ENCODE measurements at regions not wholly inside any gene's neighbourhood (a gene's known extent, or its start where the extent isn't known, plus 50 kb on each side); places are given as distances from the start of the nearest gene placed in this dataset.

DNA sequence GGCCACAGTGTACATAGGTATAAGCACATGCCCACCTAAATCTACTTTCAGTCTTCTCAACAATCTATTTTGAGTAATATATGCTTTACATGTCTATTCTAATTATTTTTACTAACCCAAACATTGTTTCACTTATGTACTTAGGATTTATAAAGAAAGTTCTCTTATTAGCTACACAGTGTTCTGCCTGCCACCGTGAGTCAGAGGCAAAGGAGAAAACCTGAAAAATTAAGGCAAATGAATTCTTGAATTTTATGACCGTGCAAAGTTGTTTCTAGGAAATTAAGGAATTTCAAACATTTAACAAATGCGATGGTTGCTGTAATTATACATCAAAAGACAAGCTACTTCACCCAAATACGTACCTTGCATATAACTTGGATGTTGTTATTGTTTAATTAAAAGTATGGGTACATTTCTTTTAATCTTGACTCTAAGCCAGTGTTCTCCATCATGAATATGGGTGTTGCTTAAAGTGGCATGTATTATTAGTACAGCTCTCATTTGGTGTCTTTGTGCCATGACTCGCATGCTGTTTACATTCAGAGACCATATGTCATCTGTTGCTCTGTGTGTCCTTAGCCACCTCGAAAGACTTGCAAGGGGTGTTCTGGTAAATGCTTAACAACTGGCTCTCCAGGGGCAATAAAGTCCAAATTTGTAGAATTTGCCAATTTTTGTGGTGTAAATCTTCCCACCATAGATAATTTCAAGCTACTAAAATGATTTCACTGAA is 154.3 kb upstream of the FN1 start:
- no peak overlapping the region for H3K4me3 ChIP-seq (ENCODE audit: low read length)
- TF ChIP-seq ZNF274 (IDR thresholded peaks at IDR 0.05; ENCODE audit: low read depth, low read length) = no peak

DNA sequence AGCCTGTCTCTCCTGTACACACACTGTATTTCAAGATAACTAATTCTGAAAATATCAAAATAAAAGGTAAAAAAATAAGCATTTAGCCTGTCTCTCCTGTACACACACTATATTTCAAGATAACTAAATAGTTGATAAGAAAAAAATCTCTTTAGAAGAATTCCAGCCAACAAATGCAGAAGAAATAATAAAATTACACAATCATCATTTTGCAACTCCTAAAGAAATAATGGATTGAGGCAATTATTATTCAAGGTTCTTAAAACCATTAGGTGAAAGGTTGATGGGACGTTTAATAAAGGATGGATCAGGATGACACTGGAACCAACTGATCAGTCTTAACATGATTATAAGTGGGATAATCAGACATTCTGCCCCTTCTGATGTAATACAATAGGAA is 148.0 kb upstream of the FN1 start:
- H3K4me3 ChIP-seq (ENCODE audit: low read length) = no peak overlapping the region
- no peak for TF ChIP-seq ZNF274 (IDR thresholded peaks at IDR 0.05; ENCODE audit: low read depth, low read length)

DNA sequence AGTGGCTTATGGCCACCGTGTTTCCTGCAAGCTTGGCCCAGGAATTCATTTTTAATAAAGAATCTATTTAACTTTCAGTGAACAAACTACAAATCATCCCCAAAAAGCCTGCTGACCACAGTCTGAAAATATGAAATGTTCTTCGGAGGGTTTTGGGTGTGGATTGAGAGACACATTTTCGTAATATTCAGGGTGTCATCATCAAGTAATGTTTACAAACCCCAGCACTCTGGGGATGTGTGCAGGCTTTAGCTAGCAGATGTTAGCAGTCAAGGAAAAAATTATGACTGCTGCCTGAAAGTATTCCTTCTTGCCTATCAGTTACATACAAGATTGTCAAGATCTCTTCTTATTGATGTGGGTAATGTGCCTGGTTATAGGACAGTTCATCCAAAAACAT is 143.9 kb upstream of the FN1 start:
- no peak for TF ChIP-seq ZNF274 (IDR thresholded peaks at IDR 0.05; ENCODE audit: low read depth, low read length)
- no peak overlapping the region for H3K4me3 ChIP-seq (ENCODE audit: low read length)

DNA sequence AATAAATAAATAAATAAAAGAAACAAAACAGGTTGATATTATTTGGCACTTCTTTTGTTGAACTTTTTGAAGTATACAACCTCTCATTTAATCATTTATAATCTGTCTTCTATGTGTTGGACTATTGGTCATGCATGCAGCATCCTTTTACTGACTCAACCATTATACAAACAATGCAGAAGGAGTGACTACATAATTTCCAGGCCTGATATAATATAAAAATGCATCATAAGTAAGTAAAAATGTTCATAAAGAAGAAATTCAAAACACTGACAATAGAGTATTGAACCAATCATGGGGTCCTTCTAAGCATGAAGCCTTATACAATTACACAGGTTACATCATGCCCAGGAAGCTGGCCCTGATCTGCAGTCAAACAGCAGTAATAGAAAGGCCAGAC is 141.5 kb upstream of the FN1 start:
- TF ChIP-seq ZNF274 (IDR thresholded peaks at IDR 0.05; ENCODE audit: low read depth, low read length) = no peak
- H3K4me3 ChIP-seq (ENCODE audit: low read length) = no peak overlapping the region

DNA sequence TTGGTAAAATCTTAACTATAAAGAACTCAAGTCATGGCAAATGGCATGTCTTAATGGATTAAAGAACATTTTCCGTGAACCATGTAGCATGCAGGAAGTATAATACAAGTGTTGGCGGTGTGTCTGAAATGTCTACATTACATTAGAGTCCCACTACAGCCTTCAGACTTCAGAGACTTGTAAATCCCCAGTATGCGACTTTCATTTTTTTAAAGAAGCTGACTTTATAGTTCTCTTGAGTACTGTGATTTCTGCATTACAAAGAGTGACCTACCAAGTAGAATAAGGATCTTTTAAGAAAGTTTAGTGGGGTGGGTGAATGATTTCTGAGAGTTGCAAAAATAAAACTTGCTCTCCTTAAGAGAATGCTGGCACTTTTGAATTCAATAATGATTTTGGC is 140.7 kb upstream of the FN1 start:
- TF ChIP-seq ZNF274 (IDR thresholded peaks at IDR 0.05; ENCODE audit: low read depth, low read length) = no peak
- no peak overlapping the region for H3K4me3 ChIP-seq (ENCODE audit: low read length)

DNA sequence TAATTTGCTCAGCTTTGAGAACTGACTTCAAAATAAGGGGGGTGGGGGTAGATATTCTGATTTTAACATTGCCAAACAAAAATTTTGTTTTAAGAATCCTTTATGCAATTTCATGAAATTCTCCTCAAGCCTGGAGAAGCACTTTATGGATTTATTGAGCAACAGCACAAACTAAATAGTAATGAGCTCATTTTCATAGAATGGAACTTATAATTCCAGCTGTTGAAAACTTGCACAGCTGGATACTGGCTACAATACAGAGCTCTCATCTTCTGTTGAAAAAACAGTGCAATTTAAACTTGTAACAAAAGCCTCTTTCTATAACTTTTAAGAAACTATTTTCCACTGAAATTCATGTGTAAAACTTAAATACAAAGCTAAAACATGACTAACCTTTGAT is 137.6 kb upstream of the FN1 start:
- TF ChIP-seq ZNF274 (IDR thresholded peaks at IDR 0.05; ENCODE audit: low read depth, low read length) = no peak
- H3K4me3 ChIP-seq (ENCODE audit: low read length) = no peak overlapping the region

DNA sequence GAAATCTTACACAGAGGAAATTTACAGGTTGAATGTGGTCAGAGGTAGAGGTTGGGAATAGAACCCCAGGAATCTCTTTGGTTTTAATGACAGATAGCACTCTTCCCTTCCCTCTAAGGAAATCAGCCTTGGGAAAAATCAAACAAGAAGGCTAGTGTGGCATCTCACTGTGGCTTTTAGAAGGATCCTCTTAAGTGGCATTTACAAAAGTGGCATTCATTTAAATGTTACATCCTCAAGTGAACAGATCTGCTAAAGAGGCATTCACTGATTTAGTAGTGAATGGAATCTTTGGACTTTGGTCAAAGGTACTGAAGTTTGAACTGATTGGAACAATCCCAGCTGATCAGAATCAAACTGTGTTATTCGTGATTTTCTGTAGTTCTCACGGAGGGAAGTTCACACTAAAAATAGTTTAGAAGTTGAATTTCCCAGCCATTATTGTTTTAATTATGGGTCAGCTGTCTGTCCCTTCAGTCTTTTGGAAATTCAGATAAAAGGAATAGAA is 136.5 kb upstream of the FN1 start:
- H3K4me3 ChIP-seq (ENCODE audit: low read length) = no peak overlapping the region
- no peak for TF ChIP-seq ZNF274 (IDR thresholded peaks at IDR 0.05; ENCODE audit: low read depth, low read length)

DNA sequence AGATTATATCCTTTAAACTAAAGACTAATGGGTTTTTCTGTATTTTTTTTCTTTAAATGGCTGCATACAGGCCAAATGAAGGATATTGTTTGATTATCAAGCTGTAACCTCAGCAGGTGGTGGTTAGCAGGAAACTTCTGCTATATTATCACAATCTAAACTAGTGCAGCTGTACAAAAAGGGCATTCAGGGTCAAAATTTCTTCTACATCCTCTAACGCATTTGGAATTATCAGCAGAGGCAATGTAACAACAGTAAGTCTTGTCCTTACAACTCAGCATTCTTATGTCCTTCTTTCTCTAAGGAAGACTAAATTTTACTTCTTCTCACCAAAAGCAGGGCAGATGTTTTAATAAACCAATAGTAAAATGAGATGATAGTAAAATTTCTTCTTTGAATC is 135.8 kb upstream of the FN1 start:
- no peak for TF ChIP-seq ZNF274 (IDR thresholded peaks at IDR 0.05; ENCODE audit: low read depth, low read length)

DNA sequence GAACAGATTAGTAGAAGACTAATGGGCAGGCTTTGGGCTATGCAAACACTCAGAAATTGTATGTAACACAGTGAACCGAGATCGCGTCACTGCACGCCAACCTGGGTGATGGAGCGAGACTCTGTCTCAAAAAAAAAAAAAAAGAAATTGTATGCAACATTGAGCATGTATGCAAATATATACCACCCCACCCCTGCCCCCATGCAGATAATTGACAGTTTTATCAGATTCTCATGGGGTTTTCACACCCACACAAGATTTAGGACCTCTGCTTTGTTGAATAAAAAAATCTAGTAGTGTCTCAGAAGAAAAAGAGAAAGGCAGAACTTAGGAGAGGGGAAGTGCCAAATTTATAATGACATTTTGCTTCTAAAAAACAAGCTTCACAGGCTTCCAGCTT is 131.6 kb upstream of the FN1 start:
- no peak for TF ChIP-seq ZNF274 (IDR thresholded peaks at IDR 0.05; ENCODE audit: low read depth, low read length)

More for the DNA sequence above, 135.8 kb upstream of the FN1 start:
- no peak overlapping the region for H3K4me3 ChIP-seq (ENCODE audit: low read length)

DNA sequence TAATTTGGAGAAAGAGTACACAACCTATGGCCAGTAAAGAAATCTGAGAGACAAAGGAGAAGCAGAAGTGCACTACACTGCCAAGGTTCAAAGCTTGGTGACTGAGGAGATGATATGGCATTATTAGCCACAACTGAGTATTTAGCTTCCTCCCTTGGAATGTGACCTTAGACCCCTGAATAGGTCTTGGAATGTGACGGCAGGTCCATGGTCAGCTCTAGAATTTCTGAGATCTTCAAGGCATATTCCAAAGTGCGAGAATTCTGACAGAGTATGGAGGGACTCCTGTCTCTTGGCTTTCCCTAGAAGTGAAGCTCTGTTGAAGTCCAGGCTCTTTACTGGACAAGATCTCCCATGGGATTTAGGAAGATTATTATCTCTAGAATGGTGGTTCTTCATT is 130.0 kb upstream of the FN1 start:
- TF ChIP-seq ZNF274 (IDR thresholded peaks at IDR 0.05; ENCODE audit: low read depth, low read length) = no peak
- no peak overlapping the region for H3K4me3 ChIP-seq (ENCODE audit: low read length)

More for the DNA sequence above, 131.6 kb upstream of the FN1 start:
- no peak overlapping the region for H3K4me3 ChIP-seq (ENCODE audit: low read length)

DNA sequence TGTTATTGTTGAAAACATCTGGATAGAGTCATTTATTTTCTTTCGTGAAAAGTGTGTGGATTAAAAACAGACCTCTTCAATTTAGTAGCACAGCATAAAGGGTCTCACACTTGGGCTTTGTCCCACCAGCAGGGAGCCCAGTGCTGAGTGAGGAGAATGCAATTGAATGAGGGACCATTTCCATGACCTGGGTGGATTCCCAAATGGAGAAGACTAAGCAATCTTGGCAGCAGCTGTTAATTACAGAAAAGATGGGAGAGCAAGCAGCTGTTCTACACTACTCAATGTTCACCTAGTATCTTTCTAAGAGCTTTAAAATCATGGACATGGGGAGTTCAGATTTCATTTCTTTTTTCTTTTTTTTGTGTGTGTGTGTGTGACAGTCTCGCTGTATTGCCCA is 121.8 kb upstream of the FN1 start:
- H3K4me3 ChIP-seq (ENCODE audit: low read length) = no peak overlapping the region
- TF ChIP-seq ZNF274 (IDR thresholded peaks at IDR 0.05; ENCODE audit: low read depth, low read length) = no peak

DNA sequence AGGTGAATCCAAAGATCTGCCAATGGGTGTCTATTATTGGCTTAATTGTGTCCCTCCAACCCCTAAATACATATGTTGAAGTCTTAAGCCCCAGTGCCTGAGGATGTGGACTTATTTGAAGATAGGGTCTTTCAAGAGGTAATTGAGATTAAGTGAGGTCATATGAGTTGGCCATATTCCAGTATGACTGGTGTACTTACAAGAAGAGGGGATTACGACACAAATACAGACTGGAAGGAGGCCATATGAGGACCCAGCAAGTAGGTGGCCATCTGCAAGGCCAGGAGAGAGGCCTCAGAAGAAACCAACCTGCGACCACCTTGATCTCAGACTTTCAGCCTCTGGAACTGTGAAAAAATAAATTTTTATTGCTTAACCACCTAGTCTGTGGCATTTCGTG is 121.1 kb upstream of the FN1 start:
- no peak for TF ChIP-seq ZNF274 (IDR thresholded peaks at IDR 0.05; ENCODE audit: low read depth, low read length)
- no peak overlapping the region for H3K4me3 ChIP-seq (ENCODE audit: low read length)

DNA sequence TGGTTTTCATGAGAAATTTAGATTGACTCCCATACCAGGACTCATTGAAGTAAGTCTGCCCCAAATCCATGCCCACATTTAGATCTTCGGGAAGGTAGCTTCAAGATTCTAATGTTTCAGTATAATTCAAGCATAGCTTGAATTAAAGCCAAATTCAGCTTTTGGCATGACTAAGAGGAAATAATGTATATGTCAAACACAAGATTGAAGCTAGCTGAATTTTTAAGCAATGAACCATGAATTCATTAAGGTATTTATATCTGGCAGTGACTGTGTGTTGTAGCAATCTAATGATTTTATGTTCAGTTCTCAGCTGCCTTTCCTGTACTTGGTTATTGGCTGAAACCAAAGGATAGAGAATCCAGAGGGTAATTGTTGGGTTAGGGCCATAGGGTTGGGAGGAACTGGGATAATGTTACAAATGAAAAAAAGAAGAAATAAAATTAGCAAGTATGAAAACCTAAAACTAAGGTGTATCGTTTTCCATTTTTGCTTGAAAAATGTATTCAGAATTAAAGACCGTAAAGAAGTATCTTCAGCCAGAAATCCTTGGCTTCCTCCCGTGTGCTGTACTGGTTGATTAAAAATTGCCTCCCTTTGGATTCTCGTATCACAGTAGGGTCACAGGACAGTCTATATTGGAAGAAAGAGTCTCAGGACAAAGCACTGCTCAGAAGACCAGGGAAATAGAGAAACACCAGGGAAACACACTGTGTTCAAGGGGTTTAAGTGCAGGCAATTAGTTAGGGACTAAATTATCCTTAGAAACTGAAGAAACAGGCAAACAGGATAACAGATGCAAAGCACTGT is 119.0 kb upstream of the FN1 start:
- no peak overlapping the region for H3K4me3 ChIP-seq (ENCODE audit: low read length)
- TF ChIP-seq ZNF274 (IDR thresholded peaks at IDR 0.05; ENCODE audit: low read depth, low read length) = no peak

DNA sequence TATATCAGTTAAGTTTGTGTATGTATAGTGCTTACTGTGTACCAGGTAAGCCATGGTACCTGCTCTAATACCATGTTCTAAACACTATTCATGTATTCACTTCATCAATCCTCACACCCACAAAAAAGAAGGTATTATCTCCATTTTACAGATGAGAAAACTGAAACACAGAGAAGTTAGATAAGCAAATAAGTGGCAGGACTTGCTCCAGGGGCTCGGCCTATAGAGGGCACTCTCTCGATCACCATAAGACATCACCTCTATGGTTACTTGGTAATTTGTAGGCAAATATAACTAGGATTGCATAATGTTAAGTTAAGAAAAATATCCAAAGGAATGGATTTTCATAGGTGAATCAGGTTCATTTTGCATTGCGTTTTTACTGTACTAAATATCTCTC is 118.1 kb upstream of the FN1 start:
- TF ChIP-seq ZNF274 (IDR thresholded peaks at IDR 0.05; ENCODE audit: low read depth, low read length) = no peak

DNA sequence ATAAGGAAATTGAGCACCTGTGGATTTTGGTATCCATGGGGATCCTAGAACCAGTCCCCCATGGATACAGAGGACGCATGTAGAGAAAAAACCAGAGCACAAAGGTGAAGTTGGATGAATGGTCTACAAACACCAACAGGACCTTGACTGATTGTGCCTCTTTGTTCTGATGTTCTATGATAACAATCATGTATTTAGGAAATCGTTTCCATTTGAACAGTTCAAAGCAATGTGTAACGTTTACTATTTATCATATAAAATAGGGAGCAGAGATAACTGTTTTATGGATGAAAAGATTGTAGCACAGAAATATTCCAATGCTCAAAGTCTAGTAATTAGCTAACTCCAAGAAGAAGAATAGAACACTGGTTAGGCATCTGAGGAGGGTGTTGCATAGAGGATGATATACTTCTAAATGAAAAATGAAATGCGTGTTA is 116.3 kb upstream of the FN1 start:
- H3K4me3 ChIP-seq (ENCODE audit: low read length) = no peak overlapping the region
- no peak for TF ChIP-seq ZNF274 (IDR thresholded peaks at IDR 0.05; ENCODE audit: low read depth, low read length)

More for the DNA sequence above, 118.1 kb upstream of the FN1 start:
- no peak overlapping the region for H3K4me3 ChIP-seq (ENCODE audit: low read length)
